Mesothelial cell of epicardium (in vitro differentiated cells): ENCODE measurements at regions not wholly inside any gene's neighbourhood (a gene's known extent, or its start where the extent isn't known, plus 50 kb on each side); places are given as distances from the start of the nearest gene placed in this dataset.

Experiments used
- DNase-seq, 2 experiments: peaks; one replicate each; pipeline ENCODE4 v3.0.0; 2021; ENCODE audit warnings: low spot score in 2 of 2; ENCODE audit not compliant: unreplicated experiment in 2 of 2
- H3K27ac Mint-ChIP-seq: 2 replicates; pipeline ENCODE4 v1.8.0; 2021; ENCODE audit warnings: mixed read lengths
- H3K27me3 Mint-ChIP-seq: 2 replicates; pipeline ENCODE4 v1.8.0; 2021; ENCODE audit warnings: low read depth, mixed read lengths
- H3K36me3 Mint-ChIP-seq: 2 replicates; pipeline ENCODE4 v1.8.0; 2021; ENCODE audit warnings: mixed read lengths
- H3K4me1 Mint-ChIP-seq: 2 replicates; pipeline ENCODE4 v1.8.0; 2021; ENCODE audit warnings: mixed read lengths
- H3K4me3 Mint-ChIP-seq: 2 replicates; pipeline ENCODE4 v1.8.0; 2021; ENCODE audit warnings: mild to moderate bottlenecking, moderate library complexity, mixed read lengths
- H3K9me3 Mint-ChIP-seq: 2 replicates; pipeline ENCODE4 v1.8.0; 2021; ENCODE audit warnings: mixed read lengths
- TF ChIP-seq, protein P1 (sequence below): fragments of 200-600 bp; sonication (generic); IDR thresholded peaks from one replicate; pipeline ENCODE4 v1.5.0; 2021; ENCODE audit warnings: antibody characterized with exemption; ENCODE audit not compliant: unreplicated experiment

DNA sequence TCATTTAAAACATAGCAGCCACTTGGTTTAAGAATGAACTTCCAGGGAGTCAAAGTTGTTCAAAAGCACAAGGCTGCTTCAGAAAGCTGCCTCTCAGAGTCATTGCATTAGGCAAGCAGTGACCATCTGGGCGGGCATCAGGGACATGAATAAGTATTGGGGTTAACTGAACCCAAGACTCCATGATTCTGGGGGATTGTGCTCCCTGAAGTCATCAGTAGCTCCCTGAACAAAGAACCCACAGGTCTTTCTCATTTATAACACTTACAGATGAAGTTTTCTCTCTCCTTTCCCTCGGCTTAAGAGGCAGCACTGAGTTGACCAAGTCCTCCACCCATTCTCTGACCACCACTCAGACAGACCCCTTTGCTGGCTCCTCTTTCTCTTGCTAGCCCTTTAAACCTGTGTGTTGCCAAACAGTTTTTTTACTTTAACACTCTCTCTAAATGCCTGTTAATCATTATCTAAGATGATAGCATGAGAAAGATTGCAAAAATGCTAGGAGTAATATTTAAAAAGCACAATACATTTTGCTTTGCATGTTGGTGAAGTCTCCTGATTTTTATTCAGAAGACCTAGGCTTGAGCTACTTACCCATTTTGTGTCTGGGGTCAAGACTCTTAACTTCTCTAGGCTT lies 77.0 kb upstream of the ARHGAP29 start:
- Mint-ChIP-seq H3K4me3 (no peak overlapping the region), H3K27me3 (peaks cover 1% of the 10 kb centered on the region), H3K4me1 (peaks cover 27% of the 10 kb centered on the region), H3K36me3 (no peaks in the 10 kb centered on the region), H3K9me3 (no peaks in the 10 kb centered on the region), H3K27ac (no peak overlapping the region)
- DNase-seq, result no peak
- TF ChIP-seq, protein P1, sequence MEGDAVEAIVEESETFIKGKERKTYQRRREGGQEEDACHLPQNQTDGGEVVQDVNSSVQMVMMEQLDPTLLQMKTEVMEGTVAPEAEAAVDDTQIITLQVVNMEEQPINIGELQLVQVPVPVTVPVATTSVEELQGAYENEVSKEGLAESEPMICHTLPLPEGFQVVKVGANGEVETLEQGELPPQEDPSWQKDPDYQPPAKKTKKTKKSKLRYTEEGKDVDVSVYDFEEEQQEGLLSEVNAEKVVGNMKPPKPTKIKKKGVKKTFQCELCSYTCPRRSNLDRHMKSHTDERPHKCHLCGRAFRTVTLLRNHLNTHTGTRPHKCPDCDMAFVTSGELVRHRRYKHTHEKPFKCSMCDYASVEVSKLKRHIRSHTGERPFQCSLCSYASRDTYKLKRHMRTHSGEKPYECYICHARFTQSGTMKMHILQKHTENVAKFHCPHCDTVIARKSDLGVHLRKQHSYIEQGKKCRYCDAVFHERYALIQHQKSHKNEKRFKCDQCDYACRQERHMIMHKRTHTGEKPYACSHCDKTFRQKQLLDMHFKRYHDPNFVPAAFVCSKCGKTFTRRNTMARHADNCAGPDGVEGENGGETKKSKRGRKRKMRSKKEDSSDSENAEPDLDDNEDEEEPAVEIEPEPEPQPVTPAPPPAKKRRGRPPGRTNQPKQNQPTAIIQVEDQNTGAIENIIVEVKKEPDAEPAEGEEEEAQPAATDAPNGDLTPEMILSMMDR, result no peak

DNA sequence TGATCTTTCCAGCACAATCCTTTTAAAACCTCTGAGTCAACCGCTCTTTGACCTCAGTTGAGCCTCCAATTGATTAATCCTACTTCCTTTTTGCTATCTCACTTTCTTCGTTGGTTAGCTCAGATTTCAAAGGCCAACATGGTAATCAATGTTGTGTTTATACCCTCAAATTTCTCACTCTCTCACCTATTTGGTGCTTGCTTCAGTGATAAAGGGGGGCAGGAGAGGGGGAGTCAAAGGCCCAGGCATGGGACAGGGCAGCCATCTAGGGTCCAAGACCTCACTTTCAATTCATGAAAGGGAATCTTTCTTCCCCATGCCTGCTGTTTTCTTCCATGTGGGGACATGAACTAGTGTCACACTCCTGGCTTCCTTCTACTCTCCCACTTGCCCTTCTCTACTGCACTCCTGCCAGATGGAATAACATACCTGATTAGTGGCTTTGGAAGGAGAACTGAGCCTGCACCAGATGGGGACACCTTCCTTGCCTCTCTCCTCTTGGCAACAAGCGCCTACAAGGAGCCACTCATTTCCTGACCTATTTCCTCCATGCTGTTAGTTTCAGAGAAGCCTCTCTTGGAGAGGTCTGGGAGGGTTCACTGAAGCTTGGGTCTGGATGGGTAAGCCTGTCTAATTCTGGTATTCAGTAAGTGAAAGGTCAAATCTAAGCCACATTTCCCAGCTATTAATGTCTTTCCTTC lies 73.3 kb upstream of the ARHGAP29 start:
- H3K4me3 Mint-ChIP-seq, result no peak overlapping the region
- H3K27me3 Mint-ChIP-seq, result no peaks in the 10 kb centered on the region
- no peaks in the 10 kb centered on the region for H3K9me3 Mint-ChIP-seq
- no peak for DNase-seq
- H3K4me1 Mint-ChIP-seq, result peaks cover 14% of the 10 kb centered on the region
- no peak overlapping the region for H3K27ac Mint-ChIP-seq
- no peaks in the 10 kb centered on the region for H3K36me3 Mint-ChIP-seq
- TF ChIP-seq, protein P1, result no peak

DNA sequence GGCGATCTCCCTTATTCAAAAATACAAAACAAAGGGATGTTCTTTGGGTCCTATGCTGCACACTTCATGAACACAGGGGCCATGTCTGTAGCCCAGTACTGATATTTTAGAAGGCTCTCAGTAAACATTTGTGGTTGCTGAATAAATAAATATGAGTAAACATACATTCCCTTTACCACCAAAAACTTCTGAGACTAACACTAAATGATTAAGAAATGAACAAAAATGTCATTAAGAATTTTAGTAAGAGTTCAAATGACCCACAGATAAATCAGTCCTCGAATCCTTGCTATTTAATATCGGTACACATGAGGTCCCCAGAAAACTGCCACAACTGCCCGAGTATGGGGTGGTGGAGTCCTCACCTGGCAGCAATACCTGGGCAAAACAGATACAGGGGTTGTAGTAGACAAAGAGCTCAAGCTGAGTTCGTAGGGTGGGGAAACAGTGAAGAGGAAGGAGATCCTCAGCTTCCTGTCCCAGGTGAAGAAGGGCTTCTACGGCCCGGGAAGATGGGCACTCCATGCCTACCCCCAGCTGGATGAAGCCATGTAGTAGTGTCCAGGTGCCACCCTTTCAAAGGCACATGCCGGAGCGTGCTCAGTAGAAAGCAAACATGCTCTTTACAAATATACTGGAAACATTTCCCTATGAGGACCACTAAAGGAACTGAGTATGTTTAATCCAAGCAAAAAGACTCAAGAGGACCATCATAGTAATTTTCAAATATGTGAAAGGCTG lies 72.6 kb upstream of the ARHGAP29 start:
- H3K4me1 Mint-ChIP-seq, result peaks cover 16% of the 10 kb centered on the region
- no peaks in the 10 kb centered on the region for H3K36me3 Mint-ChIP-seq
- no peak overlapping the region for H3K27ac Mint-ChIP-seq
- no peaks in the 10 kb centered on the region for H3K9me3 Mint-ChIP-seq
- no peaks in the 10 kb centered on the region for H3K27me3 Mint-ChIP-seq
- H3K4me3 Mint-ChIP-seq, result no peak overlapping the region
- TF ChIP-seq, protein P1, result no peak
- no peak for DNase-seq

DNA sequence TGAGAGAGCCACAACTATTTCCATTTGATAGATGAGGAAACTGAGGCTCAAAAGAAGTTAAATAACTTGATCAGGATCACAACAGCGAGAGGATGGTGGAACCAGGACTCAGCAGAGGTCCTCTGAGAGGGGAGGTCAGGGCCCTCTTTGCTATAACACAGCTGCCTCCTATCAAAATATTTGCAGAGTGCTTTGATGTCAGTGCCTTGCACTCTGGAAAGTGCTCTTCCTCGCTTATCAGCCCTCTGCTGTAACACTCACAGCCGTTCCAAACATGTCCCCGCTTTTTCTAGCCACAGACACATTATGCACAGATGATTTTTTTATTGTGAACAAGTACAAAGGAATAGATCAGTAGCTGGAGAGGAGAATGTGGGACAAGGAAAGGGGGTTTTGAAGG lies 71.8 kb upstream of the ARHGAP29 start:
- Mint-ChIP-seq H3K27ac (peak overlapping the region; percentile 19), H3K4me1 (peaks cover 16% of the 10 kb centered on the region), H3K9me3 (no peaks in the 10 kb centered on the region), H3K27me3 (no peaks in the 10 kb centered on the region), H3K4me3 (no peak overlapping the region), H3K36me3 (no peaks in the 10 kb centered on the region)
- TF ChIP-seq, protein P1, result no peak
- DNase-seq, result no peak

DNA sequence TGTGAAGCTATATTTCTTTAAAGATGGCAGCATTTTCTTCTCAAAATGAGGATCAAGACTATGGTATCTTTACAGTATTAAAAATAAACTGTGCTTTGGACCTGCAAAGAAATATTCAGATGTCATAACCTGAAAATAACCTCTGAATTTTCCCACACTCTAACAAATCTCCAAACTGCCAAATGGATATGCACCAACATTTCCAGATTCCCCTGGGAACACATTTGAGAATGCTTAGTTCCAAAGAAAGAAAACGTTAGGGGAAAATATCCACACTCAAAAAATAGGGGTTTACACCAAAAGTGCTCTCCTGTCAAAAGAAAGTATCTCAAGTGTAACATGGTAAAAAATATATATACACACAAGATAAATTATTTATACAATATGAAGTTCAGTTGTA lies 69.1 kb upstream of the ARHGAP29 start:
- no peaks in the 10 kb centered on the region for H3K9me3 Mint-ChIP-seq
- TF ChIP-seq, protein P1, result no peak
- H3K27me3 Mint-ChIP-seq, result no peaks in the 10 kb centered on the region
- H3K4me3 Mint-ChIP-seq, result no peak overlapping the region
- H3K36me3 Mint-ChIP-seq, result no peaks in the 10 kb centered on the region
- no peak for DNase-seq
- no peak overlapping the region for H3K27ac Mint-ChIP-seq
- peaks cover 16% of the 10 kb centered on the region for H3K4me1 Mint-ChIP-seq
